ENCODE measurements at regions not wholly inside any gene's neighbourhood (a gene's known extent, or its start where the extent isn't known, plus 50 kb on each side); places are given as distances from the start of the nearest gene placed in this dataset.
"Not testable (repeated sequence)": the region's sequence is repeated elsewhere in the genome, so short reads cannot be mapped to it uniquely, and the experiment has no call there.

- no peaks in the 10 kb centered on the region for H3K36me3 Mint-ChIP-seq
- ATAC-seq = no peak
- H3K9me3 Mint-ChIP-seq = peaks cover 0 to 4% of the 10 kb centered on the region in 2 donors
- DNase-seq (ENCODE audit: low spot score in 2 of 2) = no peak
- H3K27ac Mint-ChIP-seq = no peak overlapping the region
These were observed 352.4 kb upstream of the CLEC14A start for GRCh38 chr14:38608244-38608643.

DNA sequence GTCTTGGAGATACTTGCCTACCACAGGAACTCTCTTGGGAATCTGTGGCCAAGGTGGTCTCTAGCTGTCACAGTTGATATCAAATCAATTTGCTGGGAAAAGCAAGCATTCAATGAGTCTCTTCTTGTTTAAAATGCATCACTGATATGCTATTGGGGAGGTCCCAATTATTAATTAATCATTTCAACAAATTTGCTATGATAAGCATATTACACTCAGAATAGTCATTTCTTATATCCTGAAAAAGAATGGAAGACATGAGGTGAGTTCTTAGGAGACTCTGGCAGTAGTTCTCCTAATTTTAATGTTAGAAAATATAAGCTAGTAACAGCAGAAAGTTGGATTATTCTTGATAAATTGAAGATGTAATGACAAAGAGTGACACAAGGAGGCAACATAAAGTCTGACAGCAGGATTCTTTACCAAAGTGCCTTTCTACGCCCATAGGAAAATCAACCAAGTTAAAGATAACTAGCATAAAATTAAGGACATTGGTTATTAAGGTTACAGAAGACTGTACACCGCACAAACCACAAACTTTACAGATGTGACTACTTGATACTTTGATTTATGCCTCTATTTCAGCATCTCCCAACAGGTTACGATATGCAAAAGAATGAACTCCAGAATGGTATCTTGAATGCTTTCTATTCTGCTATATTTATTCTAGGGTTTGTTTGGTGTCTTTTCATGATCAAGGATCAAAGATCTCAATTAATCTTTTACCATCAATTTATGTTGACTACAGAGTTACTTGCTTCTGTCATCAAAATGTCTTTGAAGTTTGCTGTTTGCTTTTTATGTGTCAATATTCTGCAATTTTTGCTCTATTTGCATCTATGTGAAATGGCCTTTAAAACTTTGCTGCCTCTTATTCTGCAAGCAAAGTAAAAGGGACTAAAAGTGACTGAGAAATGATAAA lies 349.6 kb upstream of the CLEC14A start:
- H3K36me3 Mint-ChIP-seq = no peaks in the 10 kb centered on the region
- no peak overlapping the region for H3K27ac Mint-ChIP-seq
- no peak for ATAC-seq
- DNase-seq (ENCODE audit: low spot score in 2 of 2) = no peak
- H3K9me3 Mint-ChIP-seq = peaks cover 0 to 4% of the 10 kb centered on the region in 2 donors

GRCh38 chr14:38600572-38600971 lies 344.7 kb upstream of the CLEC14A start:
- not testable (repeated sequence) for DNase-seq (ENCODE audit: low spot score in 2 of 2); H3K9me3 Mint-ChIP-seq; H3K27ac Mint-ChIP-seq; H3K36me3 Mint-ChIP-seq; ATAC-seq

- ATAC-seq (no peak), DNase-seq (ENCODE audit: low spot score in 2 of 2) (no peak)
- Mint-ChIP-seq H3K36me3 (no peaks in the 10 kb centered on the region), H3K27ac (no peak overlapping the region), H3K9me3 (peaks cover 0 to 8% of the 10 kb centered on the region in 2 donors)
These were observed 337.6 kb upstream of the CLEC14A start for GRCh38 chr14:38593476-38593875.

- peaks cover 2 to 7% of the 10 kb centered on the region in 2 donors for H3K9me3 Mint-ChIP-seq
These were observed 337.0 kb upstream of the CLEC14A start for GRCh38 chr14:38592764-38593442.

DNA sequence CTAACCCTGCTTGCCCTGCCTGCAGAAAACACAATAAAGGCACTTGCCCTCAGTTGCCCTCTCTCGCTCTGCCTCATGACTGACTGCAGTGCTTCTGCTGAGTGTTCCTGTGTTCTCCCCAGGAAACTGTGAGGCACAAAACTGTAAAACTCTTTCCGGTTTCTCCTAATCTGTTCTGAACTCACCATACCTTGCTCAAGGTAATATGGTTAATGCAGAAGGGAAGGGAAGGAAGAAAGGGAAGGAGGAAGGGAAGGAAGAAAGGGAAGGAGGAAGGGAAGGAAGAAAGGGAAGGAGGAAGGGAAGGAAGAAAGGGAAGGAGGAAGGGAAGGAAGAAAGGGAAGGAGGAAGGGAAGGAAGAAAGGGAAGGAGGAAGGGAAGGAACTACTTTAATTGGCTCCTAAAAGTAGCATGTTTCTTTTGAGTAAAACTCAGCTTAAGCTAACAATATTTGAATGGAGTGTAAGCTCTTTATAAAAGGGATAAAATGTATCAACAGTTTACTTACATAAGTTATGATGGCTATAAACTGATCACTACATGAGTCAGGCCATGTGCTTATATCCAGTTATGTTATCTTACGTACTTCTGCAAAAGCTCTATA lies 334.0 kb upstream of the CLEC14A start:
- no peak for ATAC-seq
- Mint-ChIP-seq H3K36me3 (no peaks in the 10 kb centered on the region), H3K27ac (no peak overlapping the region), H3K9me3 (peaks cover under 1 to 7% of the 10 kb centered on the region in 2 donors)
- no peak for DNase-seq (ENCODE audit: low spot score in 2 of 2)

More at GRCh38 chr14:38592764-38593442, 337.0 kb upstream of the CLEC14A start:
- Mint-ChIP-seq H3K36me3 (no peaks in the 10 kb centered on the region), H3K27ac (no peak overlapping the region)
- DNase-seq (ENCODE audit: low spot score in 2 of 2) (no peak), ATAC-seq (no peak)

GRCh38 chr14:38583471-38583870 lies 327.6 kb upstream of the CLEC14A start:
- ATAC-seq (no peak), DNase-seq (ENCODE audit: low spot score in 2 of 2) (no peak)
- Mint-ChIP-seq H3K36me3 (no peaks in the 10 kb centered on the region), H3K27ac (no peak overlapping the region), H3K9me3 (peaks cover 0 to 10% of the 10 kb centered on the region in 2 donors)

- H3K27ac Mint-ChIP-seq = no peak overlapping the region
These were observed 322.4 kb upstream of the CLEC14A start for GRCh38 chr14:38578278-38578681.

GRCh38 chr14:38567703-38568102 lies 311.8 kb upstream of the CLEC14A start:
- no peak overlapping the region for H3K27ac Mint-ChIP-seq

More at GRCh38 chr14:38578278-38578681, 322.4 kb upstream of the CLEC14A start:
- DNase-seq (ENCODE audit: low spot score in 2 of 2) (no peak), ATAC-seq (no peak)
- Mint-ChIP-seq H3K36me3 (no peaks in the 10 kb centered on the region), H3K9me3 (peaks cover 6 to 20% of the 10 kb centered on the region in 2 donors)

GRCh38 chr14:38561657-38562056 lies 305.8 kb upstream of the CLEC14A start:
- H3K9me3 Mint-ChIP-seq = peaks cover 18 to 24% of the 10 kb centered on the region in 2 donors
- ATAC-seq (no peak), DNase-seq (ENCODE audit: low spot score in 2 of 2) (no peak)
- peaks cover 7% of the 10 kb centered on the region in 2 donors for H3K36me3 Mint-ChIP-seq
- H3K27ac Mint-ChIP-seq = no peak overlapping the region

More at GRCh38 chr14:38567703-38568102, 311.8 kb upstream of the CLEC14A start:
- H3K9me3 Mint-ChIP-seq = peaks cover 4 to 5% of the 10 kb centered on the region in 2 donors
- ATAC-seq (no peak), DNase-seq (ENCODE audit: low spot score in 2 of 2) (no peak)
- no peaks in the 10 kb centered on the region for H3K36me3 Mint-ChIP-seq

GRCh38 chr14:38559711-38560110 lies 303.8 kb upstream of the CLEC14A start:
- peaks cover 7% of the 10 kb centered on the region in 2 donors for H3K36me3 Mint-ChIP-seq
- ATAC-seq (no peak), DNase-seq (ENCODE audit: low spot score in 2 of 2) (no peak)
- peaks cover 18 to 24% of the 10 kb centered on the region in 2 donors for H3K9me3 Mint-ChIP-seq
- no peak overlapping the region for H3K27ac Mint-ChIP-seq

DNA sequence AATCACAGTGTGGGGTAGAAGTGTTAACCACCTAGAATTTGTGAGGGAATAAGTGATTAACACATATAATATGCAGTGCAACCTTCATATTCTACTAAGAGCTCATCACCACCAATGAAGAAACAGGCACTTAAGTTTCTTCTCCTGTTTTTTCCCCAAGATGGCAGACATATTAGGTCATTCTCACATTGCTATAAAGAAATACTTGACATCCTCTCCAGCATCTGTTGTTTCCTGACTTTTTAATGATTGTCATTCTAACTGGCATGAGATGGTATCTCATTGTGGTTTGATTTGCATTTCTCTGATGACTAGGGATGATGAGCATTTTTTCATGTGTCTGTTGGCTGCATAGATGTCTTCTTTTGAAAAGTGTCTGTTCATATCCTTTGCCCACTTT lies 301.5 kb upstream of the CLEC14A start:
- DNase-seq (ENCODE audit: low spot score in 2 of 2); H3K36me3 Mint-ChIP-seq; H3K27ac Mint-ChIP-seq: not testable (repeated sequence)

GRCh38 chr14:38556252-38556651 lies 300.4 kb upstream of the CLEC14A start:
- Mint-ChIP-seq H3K27ac (no peak overlapping the region), H3K9me3 (peaks cover 13 to 20% of the 10 kb centered on the region in 2 donors), H3K36me3 (peaks cover 7% of the 10 kb centered on the region in 2 donors)
- ATAC-seq = no peak
- no peak for DNase-seq (ENCODE audit: low spot score in 2 of 2)

More for the DNA sequence above, 301.5 kb upstream of the CLEC14A start:
- peaks cover 13 to 20% of the 10 kb centered on the region in 2 donors for H3K9me3 Mint-ChIP-seq
- ATAC-seq = not testable (repeated sequence)

GRCh38 chr14:38554026-38554425 lies 298.1 kb upstream of the CLEC14A start:
- DNase-seq (ENCODE audit: low spot score in 2 of 2) = no peak
- peaks cover 6 to 13% of the 10 kb centered on the region in 2 donors for H3K9me3 Mint-ChIP-seq
- H3K27ac Mint-ChIP-seq = no peak overlapping the region
- ATAC-seq = no peak
- peaks cover 0 to 7% of the 10 kb centered on the region in 2 donors for H3K36me3 Mint-ChIP-seq

DNA sequence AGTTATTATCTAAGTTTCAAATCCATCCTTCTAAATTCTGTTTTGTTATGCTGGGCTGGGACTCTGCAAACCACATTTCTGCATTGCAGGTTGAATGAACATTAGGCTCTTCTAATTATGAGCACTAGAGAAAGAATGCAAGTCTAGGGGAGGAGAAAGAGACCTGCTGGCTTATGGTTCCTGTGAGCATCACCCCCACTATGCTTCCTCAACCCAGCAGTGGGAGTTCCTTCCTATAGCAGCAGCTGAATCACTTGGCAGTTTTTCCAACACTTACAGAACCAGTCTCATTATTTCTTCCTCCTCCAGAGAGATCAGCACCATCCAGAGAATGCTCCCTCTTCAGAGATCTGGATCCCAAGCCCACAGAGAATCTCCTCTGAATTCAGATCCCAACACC lies 297.7 kb upstream of the CLEC14A start:
- H3K9me3 Mint-ChIP-seq = peaks cover 2 to 8% of the 10 kb centered on the region in 2 donors
- no peak for DNase-seq (ENCODE audit: low spot score in 2 of 2)
- no peak for ATAC-seq
- H3K27ac Mint-ChIP-seq = no peak overlapping the region
- H3K36me3 Mint-ChIP-seq = peaks cover 0 to 7% of the 10 kb centered on the region in 2 donors

- ATAC-seq (no peak), DNase-seq (ENCODE audit: low spot score in 2 of 2) (no peak)
- no peaks in the 10 kb centered on the region for H3K9me3 Mint-ChIP-seq
- no peak overlapping the region for H3K27ac Mint-ChIP-seq
- no peaks in the 10 kb centered on the region for H3K36me3 Mint-ChIP-seq
These were observed 293.7 kb upstream of the CLEC14A start for GRCh38 chr14:38549564-38549963.

- Mint-ChIP-seq H3K27ac (no peak overlapping the region), H3K36me3 (no peaks in the 10 kb centered on the region), H3K9me3 (peaks cover 0 to 4% of the 10 kb centered on the region in 2 donors)
- DNase-seq (ENCODE audit: low spot score in 2 of 2) (no peak), ATAC-seq (no peak)
These were observed 292.1 kb upstream of the CLEC14A start for GRCh38 chr14:38547961-38548490.

Measured in activated naive CD4-positive, alpha-beta T cell treated with anti-CD3 and anti-CD28 coated beads, Interleukin-2, amount 50 U/mL, for 72 hours (primary cell).